GM19372 (cell line): ENCODE measurements at regions not wholly inside any gene's neighbourhood (a gene's known extent, or its start where the extent isn't known, plus 50 kb on each side); places are given as distances from the start of the nearest gene placed in this dataset.

Experiments used
- ATAC-seq: cut with Tn5 transposase; IDR thresholded peaks from one replicate; pipeline ENCODE4 v1.9.1; 2021; ENCODE audit warnings: mild to moderate bottlenecking, low read depth, moderate library complexity; ENCODE audit not compliant: unreplicated experiment

- no peak for ATAC-seq
Observed at GRCh38 chr13:67366533-67366932, 136.4 kb upstream of the PCDH9 start.

- no peak for ATAC-seq
Observed at GRCh38 chr13:67355812-67356476, 125.8 kb upstream of the PCDH9 start.

- no peak for ATAC-seq
Observed at GRCh38 chr13:67353941-67354340, 123.8 kb upstream of the PCDH9 start.

GRCh38 chr13:67353031-67353430, 122.9 kb upstream of the PCDH9 start:
- no peak for ATAC-seq

- no peak for ATAC-seq
Observed at GRCh38 chr13:67351909-67352308, 121.8 kb upstream of the PCDH9 start.

- ATAC-seq = no peak
Observed at GRCh38 chr13:67351114-67351513, 121.0 kb upstream of the PCDH9 start.

- no peak for ATAC-seq
Observed at GRCh38 chr13:67343777-67344176, 113.6 kb upstream of the PCDH9 start.

GRCh38 chr13:67341406-67341805, 111.3 kb upstream of the PCDH9 start:
- no peak for ATAC-seq

GRCh38 chr13:67330149-67330548, 100.0 kb upstream of the PCDH9 start:
- no peak for ATAC-seq

- no peak for ATAC-seq
Observed at GRCh38 chr13:67328895-67329294, 98.8 kb upstream of the PCDH9 start.

GRCh38 chr13:67318860-67319259, 88.7 kb upstream of the PCDH9 start:
- no peak for ATAC-seq

GRCh38 chr13:67318398-67318797, 88.3 kb upstream of the PCDH9 start:
- no peak for ATAC-seq

GRCh38 chr13:67314405-67314804, 84.3 kb upstream of the PCDH9 start:
- no peak for ATAC-seq

- peak; percentile 76 for ATAC-seq
Observed at GRCh38 chr13:67308004-67308772, 78.1 kb upstream of the PCDH9 start.

GRCh38 chr13:67306742-67307141, 76.6 kb upstream of the PCDH9 start:
- no peak for ATAC-seq

GRCh38 chr13:67303661-67304333, 73.7 kb upstream of the PCDH9 start:
- ATAC-seq = no peak

- no peak for ATAC-seq
Observed at GRCh38 chr13:67299751-67300150, 69.6 kb upstream of the PCDH9 start.

GRCh38 chr13:67299072-67299635, 69.0 kb upstream of the PCDH9 start:
- ATAC-seq = no peak

GRCh38 chr13:67298297-67298696, 68.2 kb upstream of the PCDH9 start:
- ATAC-seq = no peak

GRCh38 chr13:67296511-67296910, 66.4 kb upstream of the PCDH9 start:
- ATAC-seq = no peak

- ATAC-seq = no peak
Observed at GRCh38 chr13:67292886-67293285, 62.8 kb upstream of the PCDH9 start.
